ENCODE measurements at regions not wholly inside any gene's neighbourhood (a gene's known extent, or its start where the extent isn't known, plus 50 kb on each side); places are given as distances from the start of the nearest gene placed in this dataset.

- Histone ChIP-seq H3K9me3 (replicated peaks in 1 of 11) (peaks cover 42 to 60% (median 50%) of the 10 kb centered on the region in 11 experiments), H3K36me3 (no peaks in the 10 kb centered on the region), H3K27ac (peak overlapping the region in 5 of 11 experiments; percentile 31 to 66 (median 50); a peak in 8 of 22 replicates), H3K9ac (no peak overlapping the region), H3K4me2 (peak overlapping the region in 6 of 11 experiments; percentile 22 to 55 (median 50); a peak in 10 of 22 replicates), H3K4me3 (no peak overlapping the region), H4K20me1 (no peaks in the 10 kb centered on the region), H3K4me1 (peaks cover 0 to 44% (median 30%) of the 10 kb centered on the region in 10 experiments; a peak in 13 of 20 replicates), H3K27me3 (no peaks in the 10 kb centered on the region)
- no peak for TF ChIP-seq Cebpa-rat (IDR thresholded peaks at IDR 0.05)
Observed at GRCh38 chr12:130076126-130076525, 86.1 kb upstream of the FZD10 start.

- no peak overlapping the region; a peak in 2 of 22 replicates for H3K9ac ChIP-seq
- no peaks in the 10 kb centered on the region for H4K20me1 ChIP-seq
- TF ChIP-seq Cebpa-rat (IDR thresholded peaks at IDR 0.05) = peak in 1 of 11 experiments; percentile 21; a peak in 1 of 22 replicates
- peak overlapping the region in 7 of 11 experiments; percentile 24 to 55 (median 45); a peak in 13 of 22 replicates for H3K4me2 ChIP-seq
- peaks cover 0 to 49% (median 33%) of the 10 kb centered on the region in 10 experiments; a peak in 13 of 20 replicates for H3K4me1 ChIP-seq
- H3K4me3 ChIP-seq = peak overlapping the region in 6 of 10 experiments; percentile 15 to 31 (median 26); a peak in 8 of 20 replicates
- H3K36me3 ChIP-seq = no peaks in the 10 kb centered on the region
- H3K27me3 ChIP-seq = no peaks in the 10 kb centered on the region
- peak overlapping the region in 6 of 11 experiments; percentile 31 to 66 (median 48); a peak in 12 of 22 replicates for H3K27ac ChIP-seq
- peaks cover 42 to 63% (median 54%) of the 10 kb centered on the region in 11 experiments for H3K9me3 ChIP-seq (replicated peaks in 1 of 11)
Observed at GRCh38 chr12:130076752-130077151, 85.5 kb upstream of the FZD10 start.

- no peak for TF ChIP-seq Cebpa-rat (IDR thresholded peaks at IDR 0.05)
- Histone ChIP-seq H3K27ac (no peak overlapping the region), H3K27me3 (no peaks in the 10 kb centered on the region), H3K4me3 (peak overlapping the region in 1 of 10 experiments; percentile 18; a peak in 2 of 20 replicates), H3K9me3 (replicated peaks in 1 of 11) (peaks cover 51 to 78% (median 62%) of the 10 kb centered on the region in 11 experiments), H3K4me2 (no peak overlapping the region), H3K9ac (no peak overlapping the region), H4K20me1 (no peaks in the 10 kb centered on the region), H3K36me3 (peaks cover 0 to 2% (median 0%) of the 10 kb centered on the region in 11 experiments; a peak in 2 of 22 replicates), H3K4me1 (peaks cover 0 to 61% (median 42%) of the 10 kb centered on the region in 10 experiments; a peak in 13 of 20 replicates)
Observed at GRCh38 chr12:130078852-130079251, 83.4 kb upstream of the FZD10 start.

DNA sequence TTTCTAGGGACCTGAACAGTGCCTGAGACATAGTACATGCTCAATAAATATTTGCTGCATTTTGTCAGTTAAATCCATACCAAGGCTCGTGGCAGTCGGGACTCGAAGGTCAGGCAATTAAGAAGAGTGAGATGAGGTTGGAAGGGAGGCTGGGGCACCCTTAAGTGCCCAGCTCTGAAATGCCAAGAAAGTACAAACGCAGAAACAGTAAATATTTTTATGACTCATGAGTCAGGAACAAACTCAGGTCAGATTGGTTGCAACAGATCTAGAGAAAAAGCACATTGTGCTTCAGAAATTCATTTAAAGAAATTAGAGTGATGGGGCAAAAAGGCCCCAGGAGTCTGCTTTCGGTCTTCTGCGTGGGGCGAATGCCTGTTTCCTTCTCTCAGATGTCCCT, 83.0 kb upstream of the FZD10 start:
- no peak overlapping the region for H3K4me2 ChIP-seq
- no peak overlapping the region for H3K9ac ChIP-seq
- H3K4me3 ChIP-seq = peak overlapping the region in 1 of 10 experiments; percentile 18; a peak in 1 of 20 replicates
- H3K9me3 ChIP-seq (replicated peaks in 1 of 11) = peaks cover 56 to 82% (median 66%) of the 10 kb centered on the region in 11 experiments
- TF ChIP-seq Cebpa-rat (IDR thresholded peaks at IDR 0.05) = no peak
- H3K27me3 ChIP-seq = no peaks in the 10 kb centered on the region
- H3K27ac ChIP-seq = no peak overlapping the region
- H3K4me1 ChIP-seq = peaks cover 0 to 60% (median 39%) of the 10 kb centered on the region in 10 experiments; a peak in 13 of 20 replicates
- no peaks in the 10 kb centered on the region for H4K20me1 ChIP-seq
- peaks cover 0 to 3% (median 0%) of the 10 kb centered on the region in 11 experiments; a peak in 2 of 22 replicates for H3K36me3 ChIP-seq

GRCh38 chr12:130080205-130080604, 82.1 kb upstream of the FZD10 start:
- H3K27ac ChIP-seq = no peak overlapping the region
- no peaks in the 10 kb centered on the region for H4K20me1 ChIP-seq
- H3K4me2 ChIP-seq = no peak overlapping the region
- H3K27me3 ChIP-seq = no peaks in the 10 kb centered on the region
- H3K4me3 ChIP-seq = no peak overlapping the region
- H3K9ac ChIP-seq = no peak overlapping the region
- no peak for TF ChIP-seq Cebpa-rat (IDR thresholded peaks at IDR 0.05)
- H3K36me3 ChIP-seq = peaks cover 0 to 3% (median 0%) of the 10 kb centered on the region in 11 experiments; a peak in 2 of 22 replicates
- peaks cover 0 to 56% (median 33%) of the 10 kb centered on the region in 10 experiments; a peak in 13 of 20 replicates for H3K4me1 ChIP-seq
- peaks cover 60 to 80% (median 70%) of the 10 kb centered on the region in 11 experiments for H3K9me3 ChIP-seq (replicated peaks in 1 of 11)

- peaks cover 55 to 76% (median 65%) of the 10 kb centered on the region in 11 experiments for H3K9me3 ChIP-seq (replicated peaks in 1 of 11)
Observed at GRCh38 chr12:130081117-130081805, 81.0 kb upstream of the FZD10 start.

DNA sequence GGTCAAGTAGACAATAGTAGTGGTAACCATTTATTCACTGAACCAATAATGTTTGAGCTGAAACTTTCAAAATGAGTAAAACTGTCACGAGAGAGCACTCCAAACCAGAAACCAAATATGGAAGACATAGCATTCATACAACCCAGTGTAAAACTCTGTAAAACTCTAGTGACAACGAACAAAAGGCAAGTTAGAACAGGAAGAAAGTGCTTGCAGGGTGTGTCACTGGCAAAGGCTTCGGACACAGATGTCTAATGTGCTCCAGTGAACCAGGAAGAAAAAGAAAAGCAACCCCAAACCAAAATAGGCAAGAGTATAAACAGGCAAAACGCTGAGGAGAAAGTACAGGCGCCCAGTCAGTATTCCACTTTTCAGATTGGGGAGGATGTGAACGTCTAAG, 79.3 kb upstream of the FZD10 start:
- Histone ChIP-seq H3K4me1 (peaks cover 10 to 66% (median 41%) of the 10 kb centered on the region in 10 experiments), H3K36me3 (peaks cover 0 to 3% (median 0%) of the 10 kb centered on the region in 11 experiments; a peak in 2 of 22 replicates), H4K20me1 (no peaks in the 10 kb centered on the region), H3K9me3 (replicated peaks in 1 of 11) (peaks cover 38 to 60% (median 48%) of the 10 kb centered on the region in 11 experiments), H3K4me2 (peak overlapping the region in 6 of 11 experiments; percentile 2 to 44 (median 28); a peak in 10 of 22 replicates), H3K4me3 (peak overlapping the region in 1 of 10 experiments; percentile 21; a peak in 2 of 20 replicates), H3K27me3 (peaks cover 0 to 14% (median 0%) of the 10 kb centered on the region in 11 experiments; a peak in 7 of 22 replicates), H3K27ac (peak overlapping the region in 2 of 11 experiments; percentile 9 to 45; a peak in 2 of 22 replicates), H3K9ac (no peak overlapping the region)
- no peak for TF ChIP-seq Cebpa-rat (IDR thresholded peaks at IDR 0.05)

More at GRCh38 chr12:130081117-130081805, 81.0 kb upstream of the FZD10 start:
- H3K27me3 ChIP-seq = peaks cover 0 to 1% (median 0%) of the 10 kb centered on the region in 11 experiments; a peak in 2 of 22 replicates
- H3K27ac ChIP-seq = no peak overlapping the region
- peak overlapping the region in 6 of 11 experiments; percentile 2 to 49 (median 36); a peak in 11 of 22 replicates for H3K4me2 ChIP-seq
- no peaks in the 10 kb centered on the region for H4K20me1 ChIP-seq
- H3K36me3 ChIP-seq = peaks cover 0 to 3% (median 0%) of the 10 kb centered on the region in 11 experiments; a peak in 2 of 22 replicates
- no peak overlapping the region for H3K9ac ChIP-seq
- no peak for TF ChIP-seq Cebpa-rat (IDR thresholded peaks at IDR 0.05)
- peaks cover 9 to 56% (median 34%) of the 10 kb centered on the region in 10 experiments for H3K4me1 ChIP-seq
- H3K4me3 ChIP-seq = no peak overlapping the region

DNA sequence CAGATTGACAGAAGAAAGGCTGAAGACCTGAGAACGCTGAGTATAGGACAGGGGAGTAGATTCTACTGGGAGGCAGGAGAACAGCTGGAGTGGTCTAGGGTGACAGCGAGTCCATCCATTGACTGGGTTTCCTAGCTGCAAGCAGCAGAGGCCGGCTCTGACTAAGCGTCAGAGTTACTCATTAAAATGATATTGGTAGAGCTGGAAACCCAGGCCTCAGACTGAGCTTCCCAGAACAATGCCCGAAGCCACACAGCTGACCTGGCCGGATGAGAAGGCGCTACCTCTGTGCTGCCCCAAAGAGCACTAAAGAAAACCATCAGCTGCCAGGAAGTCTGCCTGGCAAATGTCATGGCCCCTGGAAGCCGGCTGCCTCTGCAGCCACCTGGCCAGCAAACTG, 78.5 kb upstream of the FZD10 start:
- Histone ChIP-seq H3K4me3 (peak overlapping the region in 1 of 10 experiments; percentile 21; a peak in 1 of 20 replicates), H3K36me3 (peaks cover 0 to 3% (median 0%) of the 10 kb centered on the region in 11 experiments; a peak in 2 of 22 replicates), H3K4me1 (peaks cover 10 to 67% (median 42%) of the 10 kb centered on the region in 10 experiments), H3K4me2 (peak overlapping the region in 2 of 11 experiments; percentile 23 to 44; a peak in 3 of 22 replicates), H3K27me3 (peaks cover 0 to 14% (median 0%) of the 10 kb centered on the region in 11 experiments; a peak in 7 of 22 replicates), H4K20me1 (no peaks in the 10 kb centered on the region), H3K9ac (no peak overlapping the region), H3K27ac (no peak overlapping the region), H3K9me3 (replicated peaks in 1 of 11) (peaks cover 30 to 53% (median 40%) of the 10 kb centered on the region in 11 experiments)
- no peak for TF ChIP-seq Cebpa-rat (IDR thresholded peaks at IDR 0.05)
